GM21423 (cell line): ENCODE measurements at regions not wholly inside any gene's neighbourhood (a gene's known extent, or its start where the extent isn't known, plus 50 kb on each side); places are given as distances from the start of the nearest gene placed in this dataset.
"Not testable (repeated sequence)": the region's sequence is repeated elsewhere in the genome, so short reads cannot be mapped to it uniquely, and the experiment has no call there.

Source experiments
- ATAC-seq: cut with Tn5 transposase; IDR thresholded peaks from one replicate; pipeline ENCODE4 v1.9.1; 2021; ENCODE audit warnings: mild to moderate bottlenecking, moderate library complexity; ENCODE audit not compliant: unreplicated experiment

DNA sequence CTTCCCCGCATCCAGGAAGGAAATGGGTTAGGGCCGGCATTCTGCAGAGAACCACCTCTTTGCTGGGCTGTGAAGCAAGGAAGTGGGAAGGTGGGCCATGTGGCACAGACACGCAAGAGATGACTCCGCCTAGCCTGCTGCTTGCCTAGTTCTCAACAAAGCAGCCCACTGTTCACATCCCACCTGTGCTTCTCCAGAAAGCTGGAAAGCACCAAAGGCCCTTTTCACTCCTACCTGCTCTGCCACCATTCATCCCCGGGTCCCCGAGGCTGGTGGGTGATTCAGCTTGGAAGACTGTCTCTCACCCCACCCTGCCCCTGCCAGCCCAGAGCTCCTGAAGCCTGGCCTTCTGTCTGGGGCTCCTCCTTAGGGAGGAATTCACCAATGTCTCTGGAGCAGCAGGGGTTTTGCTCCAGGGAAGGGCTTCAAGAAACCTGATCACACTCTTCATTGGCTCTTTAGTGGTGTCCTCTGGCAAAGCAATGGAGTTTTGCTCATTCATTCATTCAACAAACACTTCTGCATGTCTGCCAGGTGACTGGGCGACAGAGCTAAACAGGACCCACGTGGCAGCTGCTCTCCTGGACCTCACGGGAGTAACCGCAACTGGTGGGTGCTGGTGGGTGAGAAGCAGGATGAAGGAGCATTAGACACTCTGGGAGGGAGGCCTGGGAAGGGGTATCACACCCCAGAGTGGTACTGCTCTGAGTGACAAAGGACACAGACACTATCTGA is 145.4 kb upstream of the TLE3 start:
- ATAC-seq = no peak

DNA sequence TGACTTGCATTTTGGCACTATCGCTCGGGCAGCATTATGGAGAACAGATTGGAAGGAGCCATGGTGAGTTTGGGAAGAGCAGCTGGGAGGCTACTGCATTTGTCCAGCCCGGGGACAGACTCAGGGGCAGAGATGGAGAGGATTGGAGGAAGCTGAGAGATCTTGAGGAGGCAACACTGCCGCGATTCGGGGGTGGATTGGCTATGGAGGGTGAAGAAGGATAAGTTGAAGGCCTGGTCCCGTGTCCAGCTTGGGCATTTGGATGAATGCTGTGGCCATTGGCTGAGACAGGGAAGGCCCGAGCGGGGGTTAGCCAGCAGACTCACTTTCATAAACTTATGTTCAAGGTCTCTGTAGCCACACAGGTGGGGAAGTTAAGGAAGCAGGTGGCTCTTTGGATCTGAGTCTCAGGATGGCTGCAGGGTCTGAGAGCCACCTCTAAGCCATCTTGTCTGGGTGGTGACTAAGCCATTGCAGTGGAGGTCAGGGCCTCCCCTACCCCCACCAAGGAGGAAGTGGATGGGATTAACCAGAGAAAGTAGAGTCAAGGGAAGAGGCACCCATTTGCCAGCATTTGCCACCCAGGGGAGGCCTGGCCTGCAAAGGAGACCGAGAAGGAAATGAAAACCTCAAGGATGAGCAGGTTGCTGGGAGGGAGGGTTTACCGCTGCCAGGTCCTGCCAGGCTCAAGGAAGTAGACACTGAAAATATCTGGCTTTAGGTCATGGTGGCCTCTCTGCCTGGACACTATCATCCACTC is 144.0 kb upstream of the TLE3 start:
- ATAC-seq = no peak

DNA sequence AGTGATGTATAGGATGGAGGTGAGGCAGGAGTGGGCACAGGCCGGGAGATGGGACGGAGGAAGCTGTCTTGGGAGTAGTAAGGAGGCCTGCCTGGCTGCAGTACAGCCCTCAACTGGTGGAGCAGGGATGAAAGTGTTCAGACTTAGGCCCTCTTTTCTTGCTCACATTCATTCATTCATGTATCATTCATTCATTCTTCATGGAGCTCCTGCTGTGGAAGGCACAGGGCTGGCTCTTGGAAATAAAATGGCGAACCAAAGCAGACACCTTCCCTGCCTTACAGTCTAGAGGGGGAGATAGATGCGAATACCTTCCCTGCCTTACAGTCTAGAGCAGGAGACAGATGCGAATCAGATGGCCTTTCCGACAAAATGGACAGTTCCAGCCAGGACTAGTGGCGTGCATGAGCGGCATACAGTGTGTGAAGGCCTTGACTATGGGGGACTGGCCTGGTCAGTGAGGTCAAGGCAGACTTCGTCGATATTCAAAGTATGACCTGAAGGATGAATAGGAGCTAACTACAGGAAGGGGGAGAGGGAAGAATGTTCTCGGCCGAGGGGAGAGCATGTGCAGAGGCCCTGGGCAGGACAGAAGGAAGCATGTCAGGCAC is 143.2 kb upstream of the TLE3 start:
- no peak for ATAC-seq

DNA sequence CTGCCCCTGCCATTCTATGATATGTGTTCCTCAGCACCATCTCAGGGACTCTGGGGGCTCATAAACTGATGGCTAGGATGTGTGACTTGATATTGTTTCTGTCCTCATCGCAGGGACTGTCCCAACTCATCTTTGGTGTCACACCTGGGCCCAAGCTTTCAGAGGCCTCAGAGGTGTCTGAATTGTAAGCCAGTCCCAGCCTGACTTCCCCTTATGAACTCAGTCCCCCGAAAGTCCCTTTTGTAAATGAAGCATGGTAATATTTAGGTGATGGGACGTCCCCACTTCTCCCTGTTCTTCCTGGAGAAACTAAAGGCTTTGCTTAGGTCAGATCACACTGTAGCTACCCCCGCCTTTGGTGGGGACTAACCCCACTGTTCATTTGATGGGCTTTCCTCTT is 142.4 kb upstream of the TLE3 start:
- ATAC-seq = peak; percentile 66

DNA sequence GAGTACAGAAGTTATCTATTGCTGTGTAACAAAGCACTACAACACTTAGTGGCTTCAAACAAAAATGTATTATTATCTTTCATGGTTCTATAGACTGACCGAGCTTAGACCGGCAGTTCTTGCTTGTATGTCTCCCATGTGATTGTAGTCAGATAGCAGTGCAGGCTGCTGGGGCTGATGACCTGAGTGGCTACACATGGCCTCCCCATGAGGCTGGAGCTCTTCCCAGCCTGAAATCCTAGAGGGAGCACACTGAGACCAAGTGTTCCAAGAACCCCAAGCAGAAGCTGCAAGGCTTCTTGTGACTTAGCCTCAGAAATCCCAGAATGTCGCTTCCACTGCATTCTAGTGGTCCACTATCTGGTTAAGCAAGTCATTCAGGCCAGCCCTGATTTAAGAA is 141.2 kb upstream of the TLE3 start:
- ATAC-seq = no peak

DNA sequence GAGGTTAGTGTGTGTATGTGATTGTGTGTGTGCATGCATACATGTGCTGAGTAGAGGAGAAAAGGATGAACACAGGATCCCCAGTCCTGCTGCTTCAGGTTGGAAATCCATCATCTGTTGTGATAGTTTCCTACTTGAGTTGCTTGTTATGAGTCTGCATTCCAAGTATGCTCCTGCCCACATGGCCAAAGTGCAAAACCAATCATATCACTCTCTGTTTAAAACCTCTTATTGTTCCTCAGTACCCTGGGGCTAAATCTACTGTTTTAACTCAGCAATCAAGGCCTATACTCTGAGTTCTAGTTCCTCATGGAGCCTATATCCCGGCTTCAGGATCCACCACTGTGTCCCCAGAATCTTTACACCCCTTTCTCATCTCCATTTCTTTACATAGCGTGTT is 139.9 kb upstream of the TLE3 start:
- ATAC-seq = no peak

DNA sequence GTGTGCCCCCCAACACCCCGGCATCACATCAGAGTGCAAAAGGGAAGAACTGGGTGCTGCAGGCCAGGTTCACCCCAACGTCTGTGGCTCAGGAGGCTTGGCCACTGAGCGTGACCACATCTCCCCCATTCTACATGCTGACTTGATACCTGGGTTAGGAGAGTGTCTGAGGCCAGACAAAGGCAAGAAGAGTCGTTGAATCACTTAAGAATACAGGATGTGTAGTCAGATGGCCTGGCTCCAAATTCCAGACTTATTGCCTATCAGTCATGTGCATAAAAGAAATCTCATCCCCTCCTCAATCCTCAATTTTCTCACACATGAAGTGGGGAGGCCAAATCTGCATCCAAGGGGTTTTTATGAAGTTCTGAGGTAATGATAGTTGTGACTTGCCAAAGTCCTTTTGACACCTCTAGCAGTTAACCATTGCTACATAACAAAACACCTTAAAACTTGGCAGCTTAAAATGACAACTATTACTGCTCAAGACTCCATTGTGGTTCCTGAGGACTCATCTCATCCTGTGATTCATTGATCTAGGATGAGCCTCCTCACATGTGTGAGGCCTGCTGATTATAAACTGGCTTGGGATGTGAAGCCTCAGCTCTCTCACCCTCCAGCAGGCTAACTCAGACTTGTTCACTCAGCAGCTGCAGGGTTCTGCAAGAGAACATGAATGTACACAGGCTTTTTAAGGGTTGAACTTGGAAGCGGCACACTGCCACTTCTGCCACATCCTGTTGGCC is 138.8 kb upstream of the TLE3 start:
- no peak for ATAC-seq

DNA sequence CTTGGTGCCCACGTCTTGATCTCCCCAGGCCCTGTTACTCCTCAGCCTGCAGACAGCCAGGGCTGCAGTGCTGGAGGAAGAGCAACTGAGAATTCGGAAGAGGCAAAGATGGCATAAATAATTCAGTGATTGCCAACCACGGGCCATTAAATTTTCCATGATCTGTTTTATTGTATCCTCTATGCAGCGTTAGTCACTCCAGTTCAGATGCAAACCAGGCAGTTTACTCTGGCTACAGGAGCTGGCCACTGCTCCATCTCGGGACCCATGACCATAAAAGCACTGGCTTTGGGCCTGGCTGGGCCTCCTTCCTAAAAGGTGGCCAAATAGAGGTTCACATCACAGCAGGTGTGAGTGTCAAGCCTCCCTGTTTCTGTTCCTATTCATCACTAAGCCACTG is 137.6 kb upstream of the TLE3 start:
- no peak for ATAC-seq

DNA sequence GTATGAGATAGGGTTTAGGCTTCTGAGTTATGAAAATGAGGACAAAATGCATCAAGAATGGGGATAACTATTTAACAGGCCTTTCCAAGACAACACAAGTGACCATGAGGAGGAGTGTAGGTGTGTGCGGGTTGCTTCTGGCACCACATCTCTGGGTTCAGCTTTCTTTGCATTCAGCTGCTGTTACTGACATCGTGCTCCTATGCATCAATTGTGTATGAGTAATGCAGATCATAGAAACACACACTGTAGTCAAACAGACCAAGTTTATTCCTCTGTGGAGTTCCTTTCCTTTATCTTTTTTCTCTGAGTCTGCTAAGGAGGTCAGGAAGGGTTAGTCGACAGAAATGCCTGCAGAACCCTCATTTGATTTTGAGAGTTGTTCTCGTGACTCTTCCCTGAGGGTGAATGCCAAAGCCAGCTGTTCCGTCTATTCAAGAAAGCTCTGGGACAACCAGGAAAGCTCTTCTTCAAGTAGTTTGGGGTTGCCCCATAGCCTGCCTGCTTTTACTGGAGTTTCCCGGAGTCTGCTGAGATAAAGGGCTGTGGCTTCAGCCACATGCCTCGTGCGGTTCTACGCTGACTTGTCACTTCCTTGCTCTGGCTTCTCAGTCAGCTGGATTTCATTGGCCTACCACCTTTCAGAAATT is 136.7 kb upstream of the TLE3 start:
- no peak for ATAC-seq

DNA sequence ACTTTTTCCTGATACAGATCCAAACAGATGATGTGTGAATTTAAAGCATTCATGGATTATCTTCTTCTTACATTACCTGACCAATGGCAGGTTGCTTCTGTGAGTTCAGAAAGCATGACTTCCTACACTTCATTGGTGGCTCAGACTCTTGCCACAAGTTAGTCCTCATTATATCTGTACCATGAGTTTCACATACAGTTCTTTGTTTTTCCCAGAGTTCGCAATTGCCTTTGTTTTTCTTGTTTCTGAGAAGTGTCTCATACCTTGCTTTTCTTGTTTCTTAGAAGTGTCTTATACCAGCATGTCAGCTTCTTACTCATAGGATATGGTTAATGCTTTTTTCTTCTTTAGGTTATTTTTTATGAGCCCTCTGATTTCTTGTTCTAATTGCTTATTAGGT is 133.8 kb upstream of the TLE3 start:
- ATAC-seq = no peak

DNA sequence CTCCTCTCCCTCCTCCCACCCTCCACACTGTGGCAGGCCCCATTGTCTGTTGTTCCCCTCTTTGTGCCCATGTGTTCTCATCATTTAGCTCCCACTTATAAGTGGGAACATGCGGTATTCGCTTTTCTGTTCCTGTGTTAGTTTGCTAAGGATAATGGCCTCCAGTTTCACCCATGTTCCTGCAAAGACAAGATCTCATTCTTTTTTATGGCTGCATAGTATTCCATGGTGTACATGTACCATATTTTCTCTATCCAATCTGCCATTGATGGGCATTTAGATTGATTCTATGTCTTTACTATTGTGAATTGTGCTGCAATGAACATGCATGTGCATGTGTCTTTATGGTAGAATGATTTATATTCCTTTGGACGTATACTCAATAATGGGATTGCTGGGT is 130.2 kb upstream of the TLE3 start:
- not testable (repeated sequence) for ATAC-seq

DNA sequence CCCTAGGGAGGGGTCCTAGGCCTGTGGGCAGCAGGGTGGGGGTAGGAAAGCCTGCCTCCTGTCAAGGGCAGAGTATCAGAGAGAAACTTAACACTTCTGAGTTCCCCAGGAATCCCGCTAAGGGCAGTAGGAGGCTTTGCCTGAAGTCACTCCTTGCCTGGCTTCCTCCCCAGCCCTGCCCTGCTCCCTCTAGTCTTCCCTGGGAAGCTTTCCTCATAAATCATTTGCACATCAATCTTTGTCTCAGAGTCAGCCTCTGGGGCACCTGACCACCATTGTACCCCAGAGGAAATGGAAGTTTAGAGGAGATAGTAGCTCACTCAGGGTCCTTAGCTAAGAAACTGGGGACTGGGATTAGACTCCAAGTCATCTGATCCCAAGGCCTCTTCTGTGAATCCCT is 129.4 kb upstream of the TLE3 start:
- ATAC-seq = no peak

DNA sequence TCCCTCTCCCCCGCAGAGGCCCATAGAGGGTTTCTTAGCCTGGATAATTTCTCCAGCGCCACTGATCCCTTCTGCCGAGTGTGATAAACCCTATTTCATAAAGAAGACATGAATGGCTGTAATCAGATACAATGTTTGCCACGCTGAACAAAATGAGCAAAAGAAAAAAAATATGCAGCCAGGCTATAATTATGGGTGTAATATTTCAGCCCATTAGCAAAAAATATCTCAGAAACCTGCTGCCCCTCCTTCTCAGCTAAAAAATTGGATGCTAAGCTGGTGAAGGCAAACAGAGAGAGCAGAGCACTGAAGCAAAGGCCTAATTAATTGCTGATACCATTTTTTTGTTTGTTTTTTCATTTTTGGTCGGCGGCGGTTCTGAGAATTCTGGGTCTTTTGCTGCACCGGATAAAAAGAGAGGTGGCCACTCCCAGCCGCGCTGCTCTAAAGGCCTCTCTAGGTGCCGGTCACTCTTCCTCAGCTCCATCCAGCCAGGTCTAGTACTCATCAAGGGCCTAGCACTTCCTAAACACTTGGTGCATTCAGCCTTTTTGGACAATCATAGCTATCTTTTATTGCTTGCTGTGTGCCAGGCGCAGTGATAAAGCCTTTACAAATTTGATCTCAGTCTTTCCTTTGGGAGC is 128.7 kb upstream of the TLE3 start:
- no peak for ATAC-seq

DNA sequence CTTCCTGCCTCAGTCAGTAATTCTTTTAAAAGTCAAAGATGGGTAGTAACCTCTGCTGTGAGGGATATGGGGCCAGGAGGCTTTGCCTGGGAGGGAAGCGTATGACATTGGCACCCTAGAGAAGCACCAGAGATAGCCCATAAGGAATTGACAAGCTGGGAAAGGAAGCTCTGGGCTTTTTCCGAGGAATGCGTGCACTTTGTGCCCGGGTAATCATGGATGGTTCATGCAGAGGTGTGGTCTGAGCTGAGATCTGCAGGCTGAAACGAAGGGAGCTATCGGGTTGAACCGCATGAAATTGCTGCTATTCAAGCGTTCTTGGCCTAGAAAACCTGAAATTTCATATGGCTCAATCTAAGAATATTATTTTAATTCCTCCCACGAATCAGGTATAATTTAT is 127.7 kb upstream of the TLE3 start:
- ATAC-seq = no peak

DNA sequence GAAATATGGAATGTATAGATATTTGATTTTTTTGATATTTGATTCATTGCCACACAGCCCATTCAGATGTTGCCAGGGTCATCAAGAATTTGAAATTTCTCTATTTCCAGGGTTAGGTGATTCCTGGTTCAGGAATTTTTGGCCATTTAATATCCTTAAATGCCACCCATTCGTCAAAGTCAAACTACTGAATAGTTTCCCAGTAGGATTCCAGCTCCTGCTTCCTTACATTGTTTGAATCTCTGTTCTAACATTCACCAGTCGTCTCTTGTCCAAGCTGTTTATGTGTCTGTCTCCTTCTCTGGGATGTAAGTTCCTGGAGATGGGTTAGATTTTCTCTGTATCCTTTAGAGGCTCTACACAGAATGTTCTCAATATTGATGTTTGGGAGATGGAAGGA is 124.9 kb upstream of the TLE3 start:
- ATAC-seq = no peak

DNA sequence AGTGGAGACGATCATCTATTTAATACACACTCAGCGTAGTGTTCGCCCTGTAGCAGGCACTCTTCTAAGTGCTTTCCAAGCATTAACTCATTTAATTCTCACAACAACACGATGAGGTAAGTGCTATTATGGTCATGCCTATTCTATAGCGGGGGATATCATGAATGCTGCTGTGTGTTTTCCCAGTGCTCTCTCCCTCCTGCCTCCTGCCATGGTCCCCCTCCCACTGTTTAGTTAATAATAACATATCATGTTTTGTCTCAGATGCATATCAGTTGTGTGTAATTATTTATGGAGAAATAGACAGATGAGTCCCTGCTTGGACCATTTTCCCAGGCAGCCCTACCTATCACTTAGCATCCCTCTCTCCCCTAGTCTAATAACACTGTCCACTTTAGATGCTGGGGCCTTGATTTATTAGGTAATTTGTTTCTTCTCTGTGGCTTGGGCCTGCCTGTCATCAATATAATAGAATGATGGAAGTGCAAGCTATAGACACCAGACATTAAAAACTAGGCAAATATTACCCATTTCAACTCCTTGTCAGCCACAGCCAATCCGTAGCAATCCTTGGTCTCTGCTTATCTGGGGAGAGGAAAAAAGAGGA is 122.9 kb upstream of the TLE3 start:
- ATAC-seq = no peak

DNA sequence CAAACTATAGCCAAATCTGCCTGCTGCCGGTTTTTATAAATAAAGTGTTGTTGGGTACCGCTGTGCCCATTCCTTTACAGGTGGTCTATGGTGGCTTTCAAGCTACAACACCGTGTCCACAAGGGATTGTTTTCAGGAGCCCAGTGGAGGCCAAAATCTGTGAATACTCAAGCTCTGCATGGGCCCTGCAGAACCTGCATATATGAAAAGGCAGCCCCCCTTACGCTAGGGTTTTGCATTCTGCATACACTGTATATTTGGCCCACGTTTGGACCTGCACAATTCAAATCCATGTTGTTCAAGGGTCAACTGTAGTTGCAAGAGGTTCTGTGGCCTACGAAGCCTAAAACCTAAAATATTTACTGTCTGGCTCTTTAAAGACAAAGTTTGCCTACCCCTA is 122.2 kb upstream of the TLE3 start:
- ATAC-seq = no peak

DNA sequence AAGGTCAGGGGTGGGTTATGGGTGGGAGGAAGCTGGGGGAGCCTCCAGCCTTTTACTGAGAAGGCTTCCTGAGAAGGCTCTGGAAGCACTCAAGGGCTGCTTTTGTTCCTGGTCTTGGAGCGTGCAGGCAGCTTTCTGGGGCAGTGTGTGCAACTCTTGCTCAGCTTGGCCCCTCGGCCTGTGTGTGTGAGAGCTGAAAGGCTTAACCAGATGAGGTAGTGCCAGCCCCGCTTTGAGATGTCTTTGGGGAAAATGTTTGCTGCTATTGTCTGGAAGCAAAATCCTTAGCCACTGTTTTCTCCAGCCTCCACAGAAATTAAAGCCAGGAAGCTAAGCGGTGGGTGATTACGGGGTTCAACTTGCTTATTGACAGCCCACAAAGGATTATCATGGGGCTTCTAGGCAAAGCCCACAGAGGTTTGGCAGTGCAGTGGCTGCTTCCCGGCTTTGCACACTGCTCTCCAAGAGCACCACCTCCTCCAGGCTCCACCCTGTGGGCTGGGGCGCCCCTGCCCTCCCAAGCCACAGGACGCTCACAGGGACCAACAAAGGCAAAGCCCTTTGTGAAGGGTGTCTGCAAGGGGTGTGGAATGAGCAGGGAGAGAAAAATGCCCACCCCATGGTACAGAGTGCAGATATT is 121.7 kb upstream of the TLE3 start:
- ATAC-seq = no peak
